ENCODE measurements at regions not wholly inside any gene's neighbourhood (a gene's known extent, or its start where the extent isn't known, plus 50 kb on each side); places are given as distances from the start of the nearest gene placed in this dataset.

DNA sequence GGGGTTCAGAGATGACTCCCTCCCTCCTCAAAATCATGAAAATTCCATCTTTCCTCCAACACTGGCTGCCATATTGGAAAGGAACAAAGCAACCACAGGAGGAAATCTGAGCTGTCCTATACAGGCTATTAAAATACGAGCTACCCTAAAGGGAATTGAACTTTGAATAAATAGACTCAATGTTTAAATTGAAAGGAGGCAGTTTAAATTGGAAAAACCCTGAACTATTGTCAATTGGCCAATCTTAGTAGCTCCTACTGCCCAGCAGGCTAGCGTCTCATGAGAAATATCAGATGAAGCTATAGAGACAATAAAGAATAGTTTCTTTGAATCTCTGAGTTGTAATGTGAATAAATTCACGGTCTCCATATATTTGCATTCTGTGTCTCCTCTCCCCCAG lies 85.4 kb upstream of the KCNE2 start:
- TF ChIP-seq CTCF (IDR thresholded peaks at IDR 0.05) (no peak), POLR2A (IDR thresholded peaks at IDR 0.05) (no peak)
